AG20443 (cell line): ENCODE measurements at regions not wholly inside any gene's neighbourhood (a gene's known extent, or its start where the extent isn't known, plus 50 kb on each side); places are given as distances from the start of the nearest gene placed in this dataset.

Experiments
- DNase-seq: peaks from one replicate; pipeline ENCODE4 v3.0.0; 2012; ENCODE audit warnings: low spot score, mixed read lengths

- no peak for DNase-seq
These were observed 1976.2 kb upstream of the IGFBP7 start for GRCh38 chr4:59086410-59086809.

- DNase-seq: no peak
These were observed 1981.3 kb upstream of the IGFBP7 start for GRCh38 chr4:59091146-59092142.

GRCh38 chr4:59094505-59094904 lies 1984.3 kb upstream of the IGFBP7 start:
- DNase-seq: no peak

GRCh38 chr4:59102311-59102710 lies 1992.1 kb upstream of the IGFBP7 start:
- no peak for DNase-seq

GRCh38 chr4:59120287-59120814 lies 2010.2 kb upstream of the IGFBP7 start:
- no peak for DNase-seq

- DNase-seq: no peak
These were observed 2012.4 kb upstream of the IGFBP7 start for GRCh38 chr4:59122626-59123025.

- no peak for DNase-seq
These were observed 2016.0 kb upstream of the IGFBP7 start for GRCh38 chr4:59126159-59126558.

- DNase-seq: no peak
These were observed 2016.8 kb upstream of the IGFBP7 start for GRCh38 chr4:59127006-59127405.

GRCh38 chr4:59127743-59128142 lies 2017.6 kb upstream of the IGFBP7 start:
- DNase-seq: no peak

GRCh38 chr4:59135248-59135985 lies 2025.2 kb upstream of the IGFBP7 start:
- no peak for DNase-seq

GRCh38 chr4:59161249-59161648 lies 2038.9 kb upstream of the ADGRL3 start:
- no peak for DNase-seq

GRCh38 chr4:59175617-59176016 lies 2024.5 kb upstream of the ADGRL3 start:
- DNase-seq: no peak

- DNase-seq: no peak
These were observed 2020.8 kb upstream of the ADGRL3 start for GRCh38 chr4:59179372-59179771.

- no peak for DNase-seq
These were observed 2020.0 kb upstream of the ADGRL3 start for GRCh38 chr4:59180161-59180560.

GRCh38 chr4:59180969-59181368 lies 2019.2 kb upstream of the ADGRL3 start:
- no peak for DNase-seq

GRCh38 chr4:59195839-59196238 lies 2004.3 kb upstream of the ADGRL3 start:
- DNase-seq: no peak

GRCh38 chr4:59200992-59201391 lies 1999.1 kb upstream of the ADGRL3 start:
- DNase-seq: no peak

GRCh38 chr4:59217910-59218631 lies 1982.1 kb upstream of the ADGRL3 start:
- no peak for DNase-seq

GRCh38 chr4:59222221-59222620 lies 1977.9 kb upstream of the ADGRL3 start:
- no peak for DNase-seq

GRCh38 chr4:59223292-59223941 lies 1976.7 kb upstream of the ADGRL3 start:
- DNase-seq: no peak

- no peak for DNase-seq
These were observed 1961.9 kb upstream of the ADGRL3 start for GRCh38 chr4:59238212-59238611.

GRCh38 chr4:59240011-59240410 lies 1960.1 kb upstream of the ADGRL3 start:
- no peak for DNase-seq
